NCI-H1048 (cell line): ENCODE measurements at regions not wholly inside any gene's neighbourhood (a gene's known extent, or its start where the extent isn't known, plus 50 kb on each side); places are given as distances from the start of the nearest gene placed in this dataset.

Source experiments
- DNase-seq: peaks from one replicate; lab custom pipeline; 2025; lab: John Stamatoyannopoulos, UW

DNA sequence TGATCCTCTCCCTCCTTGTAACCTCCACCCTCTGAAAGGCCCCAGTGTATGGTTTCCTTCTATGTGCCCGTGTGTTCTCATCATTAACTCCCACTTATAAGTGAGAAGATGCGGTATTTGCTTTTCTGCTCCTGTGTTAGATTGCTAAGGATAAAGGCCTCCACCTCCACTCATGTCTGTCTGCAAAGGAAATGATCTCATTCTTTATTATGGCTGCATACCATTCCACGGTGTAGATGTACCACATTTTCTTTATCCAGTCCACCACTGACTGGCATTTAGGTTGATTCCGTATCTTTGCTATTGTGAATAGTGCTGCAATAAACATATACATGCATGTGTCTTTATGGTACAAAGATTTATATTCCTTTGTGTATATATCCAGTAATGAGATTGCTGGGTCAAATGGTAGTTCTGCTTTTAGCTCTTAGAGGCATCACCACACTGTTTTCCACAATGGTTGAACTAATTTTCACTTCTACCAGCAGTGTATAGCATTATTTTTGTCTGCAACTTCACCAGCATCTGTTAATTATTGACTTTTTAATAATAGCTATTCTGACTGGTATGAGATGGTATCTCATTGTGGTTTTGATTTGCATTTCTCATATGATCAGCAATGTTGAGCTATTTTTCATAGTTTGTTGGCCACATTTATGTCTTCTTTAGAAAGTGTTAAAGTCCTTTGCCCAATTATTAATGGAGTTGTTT, 1030.9 kb downstream of the FSTL5 start:
- no peak for DNase-seq

DNA sequence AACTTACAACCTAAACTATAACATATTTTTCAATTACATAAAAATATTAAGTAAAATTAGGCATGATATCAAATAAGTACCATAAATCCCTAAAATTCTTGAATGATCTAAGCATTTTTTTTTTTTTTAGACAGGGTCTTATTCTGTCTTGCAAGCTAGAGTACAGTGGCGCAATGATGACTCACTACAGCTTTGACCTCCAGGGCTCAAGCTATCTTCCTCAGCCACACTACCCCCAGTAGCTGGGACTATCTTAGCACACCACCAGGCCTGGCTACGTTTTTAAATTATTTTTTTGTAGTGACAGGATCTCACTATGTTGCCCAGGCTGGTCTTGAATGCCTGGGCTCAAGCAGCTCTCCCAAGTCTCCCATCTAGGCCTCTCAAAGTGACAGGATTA, 1042.3 kb downstream of the FSTL5 start:
- DNase-seq = no peak

DNA sequence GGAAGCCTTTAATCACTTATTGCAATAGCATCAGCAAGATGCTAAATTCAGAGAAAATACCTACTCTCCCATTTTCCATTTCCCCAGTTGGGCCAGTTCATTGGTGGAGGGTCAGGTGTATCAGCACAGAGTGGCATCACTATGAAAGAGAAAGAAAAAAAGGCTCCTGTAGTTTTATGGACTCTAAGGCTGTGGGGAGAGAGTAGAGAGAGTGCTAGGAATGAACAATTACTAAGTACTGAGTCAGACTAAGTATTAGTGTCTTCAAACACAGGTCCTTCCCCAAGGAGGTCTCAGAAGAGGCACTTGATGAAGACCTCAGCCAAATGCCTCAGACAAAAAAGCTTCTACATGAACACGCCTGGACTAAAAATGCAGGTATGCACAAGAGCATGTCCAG, 1061.9 kb downstream of the FSTL5 start:
- no peak for DNase-seq

DNA sequence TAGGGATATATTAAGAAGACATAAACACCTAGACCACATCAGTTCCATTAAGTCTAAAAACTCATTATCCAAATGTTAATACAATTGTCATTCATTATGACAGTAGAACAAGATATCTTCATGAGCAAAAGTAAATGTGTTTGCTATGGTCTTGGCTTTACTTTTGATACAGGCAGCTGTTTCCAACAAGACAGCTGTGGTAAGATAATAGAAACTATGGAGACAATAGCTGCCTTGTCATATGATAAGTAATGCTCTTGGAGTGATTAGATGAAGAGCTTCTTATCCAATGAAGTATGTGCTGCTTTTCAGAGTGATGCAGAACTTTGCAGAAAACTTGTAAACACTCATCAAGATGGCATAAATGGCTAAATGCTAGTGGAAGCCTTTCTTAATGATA, 1066.0 kb downstream of the FSTL5 start:
- no peak for DNase-seq

DNA sequence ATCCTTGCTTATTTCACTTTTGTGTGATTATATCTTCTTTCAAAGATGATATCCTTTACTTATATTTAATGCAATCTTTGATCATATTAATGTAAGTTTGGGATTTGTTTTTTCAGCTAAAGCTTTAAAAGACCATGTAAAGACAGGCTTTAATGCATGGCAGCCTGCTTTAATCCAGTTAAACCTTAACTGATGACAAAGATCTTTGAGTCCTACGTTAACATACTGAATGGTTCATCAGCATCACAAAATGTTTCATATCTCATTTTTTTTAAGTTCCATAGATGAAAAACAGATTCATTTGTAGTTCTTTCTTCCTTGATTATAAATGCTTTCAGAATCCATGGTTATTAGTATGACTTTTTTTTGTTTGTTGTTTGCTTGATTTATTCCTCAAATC, 1102.8 kb downstream of the FSTL5 start:
- DNase-seq = no peak
